OCI-LY1 (cell line): ENCODE measurements at regions not wholly inside any gene's neighbourhood (a gene's known extent, or its start where the extent isn't known, plus 50 kb on each side); places are given as distances from the start of the nearest gene placed in this dataset.
"Not testable (repeated sequence)": the region's sequence is repeated elsewhere in the genome, so short reads cannot be mapped to it uniquely, and the experiment has no call there.

ENCODE experiments used
- H2AFZ ChIP-seq: fragments of 200-600 bp; sonication (generic), shearing (Covaris generic); 2 replicates; pipeline ENCODE4 v1.6.0; 2014; ENCODE audit warnings: antibody characterized with exemption, mild to moderate bottlenecking, low read length
- H3F3A ChIP-seq: fragments of 200-600 bp; sonication (generic), shearing (Covaris generic); 2 replicates; pipeline ENCODE4 v1.6.0; 2014; ENCODE audit warnings: mild to moderate bottlenecking, antibody characterized with exemption, low read length, moderate library complexity; ENCODE audit not compliant: insufficient read depth
- H3K27ac ChIP-seq: fragments of 200-600 bp; sonication (generic); 2 replicates; pipeline ENCODE4 v1.5.1; 2014; ENCODE audit warnings: low read length, mixed run types, mild to moderate bottlenecking, low read depth; ENCODE audit not compliant: poor library complexity, severe bottlenecking
- H3K27me3 ChIP-seq: fragments of 200-600 bp; sonication (generic); 2 replicates; pipeline ENCODE4 v1.6.0; 2014; ENCODE audit warnings: antibody characterized with exemption, mild to moderate bottlenecking, low read length, moderate library complexity; ENCODE audit not compliant: insufficient read depth
- H3K36me3 ChIP-seq: fragments of 200-600 bp; sonication (generic); 2 replicates; pipeline ENCODE4 v1.6.1; 2014; ENCODE audit warnings: mild to moderate bottlenecking, antibody characterized with exemption, low read length, moderate library complexity, mixed read lengths; ENCODE audit not compliant: insufficient read depth
- H3K4me1 ChIP-seq: fragments of 200-600 bp; sonication (generic); 2 replicates; pipeline ENCODE4 v1.5.1; 2014; ENCODE audit warnings: mild to moderate bottlenecking, low read length, moderate library complexity; ENCODE audit not compliant: insufficient read depth, severe bottlenecking
- H3K4me2 ChIP-seq: fragments of 200-600 bp; sonication (generic), shearing (Covaris generic); 2 replicates; pipeline ENCODE4 v1.6.1; 2014; ENCODE audit warnings: low read length
- H3K4me3 ChIP-seq: fragments of 200-600 bp; sonication (generic); 2 replicates; pipeline ENCODE4 v1.5.1; 2014; ENCODE audit warnings: low read length, low read depth, mild to moderate bottlenecking, mixed read lengths; ENCODE audit not compliant: poor library complexity, severe bottlenecking
- H3K79me2 ChIP-seq: fragments of 200-600 bp; shearing (Covaris generic); 2 replicates; pipeline ENCODE4 v1.6.1; 2016; ENCODE audit warnings: mixed run types, low read length, mixed read lengths; ENCODE audit not compliant: insufficient read depth
- H3K9ac ChIP-seq: fragments of 200-600 bp; sonication (generic), shearing (Covaris generic); 2 replicates; pipeline ENCODE4 v1.6.1; 2014; ENCODE audit warnings: mild to moderate bottlenecking, low read length, mixed read lengths
- H3K9me2 ChIP-seq: fragments of 200-600 bp; sonication (generic), shearing (Covaris generic); 2 replicates; pipeline ENCODE4 v1.6.1; 2014; ENCODE audit warnings: low read depth, mild to moderate bottlenecking, low read length, mixed read lengths
- H3K9me3 ChIP-seq: fragments of 200-600 bp; shearing (Covaris generic); 2 replicates; pipeline ENCODE4 v1.6.1; 2014; ENCODE audit warnings: low read length, mixed read lengths
- H4K20me1 ChIP-seq: fragments of 200-600 bp; sonication (generic), shearing (Covaris generic); 2 replicates; pipeline ENCODE4 v1.6.0; 2016; ENCODE audit warnings: mild to moderate bottlenecking, low read length; ENCODE audit not compliant: insufficient read depth
- CTCF ChIP-seq: fragments of 200-600 bp; sonication (generic), shearing (Covaris generic); IDR thresholded peaks from 2 replicates; pipeline ENCODE4 v1.5.1; 2017; ENCODE audit warnings: mild to moderate bottlenecking, antibody characterized with exemption, low read length, moderate library complexity, mixed read lengths
- EZH2 ChIP-seq: fragments of 200-600 bp; sonication (generic), shearing (Covaris generic); IDR thresholded peaks from 2 replicates; pipeline ENCODE4 v1.8.0; 2017; ENCODE audit warnings: borderline replicate concordance, mixed run types, mild to moderate bottlenecking, antibody characterized with exemption, low read length, moderate library complexity, mixed read lengths

GRCh38 chr4:18109676-18110075, 88.1 kb upstream of the LCORL start:
- Histone ChIP-seq H2AFZ (no peak overlapping the region), H3K36me3 (no peaks in the 10 kb centered on the region), H3K27ac (no peak overlapping the region), H3K4me2 (no peak overlapping the region), H3K9me2 (no peaks in the 10 kb centered on the region), H3K4me1 (no peaks in the 10 kb centered on the region), H3K9me3 (no peaks in the 10 kb centered on the region), H3K79me2 (no peaks in the 10 kb centered on the region), H3K27me3 (no peaks in the 10 kb centered on the region), H4K20me1 (no peaks in the 10 kb centered on the region), H3K9ac (no peak overlapping the region), H3K4me3 (no peak overlapping the region), H3F3A (no peaks in the 10 kb centered on the region)
- TF ChIP-seq EZH2 (no peak), CTCF (no peak)

GRCh38 chr4:18107848-18108528, 86.4 kb upstream of the LCORL start:
- not testable (repeated sequence) for H3K9me2 ChIP-seq, H3K4me1 ChIP-seq, H3F3A ChIP-seq, H3K4me2 ChIP-seq, H3K9ac ChIP-seq, H3K4me3 ChIP-seq, H3K79me2 ChIP-seq, H3K27ac ChIP-seq, H3K27me3 ChIP-seq, H4K20me1 ChIP-seq, H2AFZ ChIP-seq, H3K9me3 ChIP-seq, H3K36me3 ChIP-seq

- no peaks in the 10 kb centered on the region for H3F3A ChIP-seq
- H3K36me3 ChIP-seq = no peaks in the 10 kb centered on the region
- H3K4me3 ChIP-seq = no peak overlapping the region
- H3K27me3 ChIP-seq = no peaks in the 10 kb centered on the region
- H3K9me3 ChIP-seq = no peaks in the 10 kb centered on the region
- no peaks in the 10 kb centered on the region for H3K79me2 ChIP-seq
- no peak overlapping the region for H3K27ac ChIP-seq
- no peak overlapping the region for H3K9ac ChIP-seq
- H3K9me2 ChIP-seq = no peaks in the 10 kb centered on the region
- H2AFZ ChIP-seq = no peak overlapping the region
- no peak overlapping the region for H3K4me2 ChIP-seq
- H3K4me1 ChIP-seq = no peaks in the 10 kb centered on the region
- H4K20me1 ChIP-seq = no peaks in the 10 kb centered on the region
- TF ChIP-seq EZH2 = no peak
- no peak for TF ChIP-seq CTCF
Observed at GRCh38 chr4:18106620-18107019, 85.1 kb upstream of the LCORL start.
